22Rv1 (cell line): ENCODE measurements at regions not wholly inside any gene's neighbourhood (a gene's known extent, or its start where the extent isn't known, plus 50 kb on each side); places are given as distances from the start of the nearest gene placed in this dataset.

Experiments
- H3K27ac ChIP-seq: fragments of 450-650 bp; 2 replicates; pipeline ENCODE4 v1.5.1; 2017
- CTCF ChIP-seq: fragments of 450-650 bp; IDR thresholded peaks from 2 replicates; pipeline ENCODE4 v1.5.1; 2017; ENCODE audit warnings: mild to moderate bottlenecking
- ZFX ChIP-seq: fragments of 450-650 bp; IDR thresholded peaks from 2 replicates; pipeline ENCODE4 v1.6.1; 2017; ENCODE audit warnings: antibody characterized with exemption, borderline replicate concordance

DNA sequence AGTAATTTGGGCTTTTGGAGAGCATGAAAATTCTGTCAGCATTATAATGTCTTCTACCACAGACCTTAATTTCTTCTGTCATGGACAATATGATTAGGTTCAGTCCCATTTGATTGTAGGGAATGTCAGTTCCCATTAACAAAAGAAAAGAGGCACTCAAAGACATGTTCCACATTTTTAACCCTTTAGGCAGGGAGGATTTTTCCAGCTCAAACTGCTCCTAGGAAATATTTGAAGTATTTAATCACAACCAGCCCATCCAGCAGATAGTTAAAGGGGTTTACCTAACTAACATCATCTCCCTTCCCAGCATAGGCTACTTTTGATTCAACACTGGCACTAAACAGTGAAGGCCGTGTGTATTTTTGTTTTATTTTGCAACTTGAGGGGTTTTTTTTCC is 256.0 kb downstream of the DHX15 start:
- H3K27ac ChIP-seq, result no peak overlapping the region
- TF ChIP-seq CTCF (no peak), ZFX (no peak)

DNA sequence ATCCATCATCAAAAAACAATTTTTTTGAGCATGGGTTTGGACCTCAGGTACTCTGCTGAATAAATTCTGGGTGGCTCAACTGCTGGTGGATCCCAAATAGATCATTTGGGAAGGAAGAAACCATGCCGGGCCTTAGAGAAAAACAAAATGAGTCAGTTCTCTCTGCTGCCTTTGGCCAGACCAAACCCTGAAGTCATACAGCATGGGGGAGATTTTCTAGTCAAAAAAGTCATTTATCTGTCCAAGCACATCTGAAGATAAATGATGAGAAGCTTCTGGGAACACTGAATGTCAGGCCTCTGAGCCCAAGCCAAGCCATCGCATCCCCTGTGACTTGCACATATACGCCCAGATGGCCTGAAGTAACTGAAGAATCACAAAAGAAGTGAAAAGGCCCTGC is 261.4 kb downstream of the DHX15 start:
- no peak overlapping the region for H3K27ac ChIP-seq
- no peak for TF ChIP-seq ZFX
- TF ChIP-seq CTCF, result no peak

GRCh38 chr4:24322511-24322910 is 261.8 kb downstream of the DHX15 start:
- no peak overlapping the region for H3K27ac ChIP-seq
- TF ChIP-seq ZFX (no peak), CTCF (no peak)

GRCh38 chr4:24321616-24322015 is 262.7 kb downstream of the DHX15 start:
- no peak overlapping the region for H3K27ac ChIP-seq
- TF ChIP-seq CTCF, result no peak
- TF ChIP-seq ZFX, result no peak

GRCh38 chr4:24321131-24321530 is 263.2 kb downstream of the DHX15 start:
- no peak overlapping the region for H3K27ac ChIP-seq

DNA sequence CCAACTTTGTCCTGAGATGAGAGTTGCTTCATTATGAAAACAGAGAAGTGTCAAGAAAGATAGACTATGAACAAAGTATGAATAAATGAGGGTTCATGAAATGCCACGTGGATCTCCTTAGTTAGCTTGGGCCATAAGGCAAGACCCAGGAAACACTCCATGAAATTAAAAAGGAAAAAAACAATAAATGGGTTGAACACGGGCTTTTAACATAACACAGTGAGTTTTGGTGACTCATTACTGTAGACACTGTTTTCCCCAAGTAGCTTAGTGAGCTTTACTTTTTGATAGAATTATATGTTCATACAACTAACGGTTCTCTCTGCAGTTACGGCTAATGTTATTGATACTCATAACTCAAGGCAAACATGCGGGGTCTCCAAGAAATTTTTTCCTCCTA is 265.0 kb downstream of the DHX15 start:
- no peak for TF ChIP-seq CTCF
- TF ChIP-seq ZFX, result no peak
- H3K27ac ChIP-seq, result no peak overlapping the region

More at GRCh38 chr4:24321131-24321530, 263.2 kb downstream of the DHX15 start:
- no peak for TF ChIP-seq CTCF

DNA sequence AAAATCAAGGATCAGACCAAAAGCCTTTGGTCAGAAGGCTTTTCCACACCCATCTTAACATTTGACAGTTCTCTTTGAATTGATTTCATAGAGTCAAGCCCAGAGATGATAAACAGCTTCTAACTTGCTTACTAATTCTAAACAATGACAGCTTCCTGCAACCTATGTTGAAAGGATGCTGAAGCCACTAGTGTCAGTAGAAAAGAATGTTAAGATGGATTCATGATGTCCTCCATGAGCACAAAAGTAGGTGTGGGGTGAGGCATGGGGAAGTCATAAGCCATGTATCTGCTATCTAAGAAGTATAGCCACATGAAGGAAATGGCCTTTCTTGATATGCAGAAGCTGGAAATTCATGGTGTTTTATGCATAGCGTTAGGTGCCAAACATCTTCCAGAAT is 269.3 kb downstream of the DHX15 start:
- no peak overlapping the region for H3K27ac ChIP-seq
- TF ChIP-seq CTCF, result no peak
- TF ChIP-seq ZFX, result no peak
